ENCODE measurements at regions not wholly inside any gene's neighbourhood (a gene's known extent, or its start where the extent isn't known, plus 50 kb on each side); places are given as distances from the start of the nearest gene placed in this dataset.

DNA sequence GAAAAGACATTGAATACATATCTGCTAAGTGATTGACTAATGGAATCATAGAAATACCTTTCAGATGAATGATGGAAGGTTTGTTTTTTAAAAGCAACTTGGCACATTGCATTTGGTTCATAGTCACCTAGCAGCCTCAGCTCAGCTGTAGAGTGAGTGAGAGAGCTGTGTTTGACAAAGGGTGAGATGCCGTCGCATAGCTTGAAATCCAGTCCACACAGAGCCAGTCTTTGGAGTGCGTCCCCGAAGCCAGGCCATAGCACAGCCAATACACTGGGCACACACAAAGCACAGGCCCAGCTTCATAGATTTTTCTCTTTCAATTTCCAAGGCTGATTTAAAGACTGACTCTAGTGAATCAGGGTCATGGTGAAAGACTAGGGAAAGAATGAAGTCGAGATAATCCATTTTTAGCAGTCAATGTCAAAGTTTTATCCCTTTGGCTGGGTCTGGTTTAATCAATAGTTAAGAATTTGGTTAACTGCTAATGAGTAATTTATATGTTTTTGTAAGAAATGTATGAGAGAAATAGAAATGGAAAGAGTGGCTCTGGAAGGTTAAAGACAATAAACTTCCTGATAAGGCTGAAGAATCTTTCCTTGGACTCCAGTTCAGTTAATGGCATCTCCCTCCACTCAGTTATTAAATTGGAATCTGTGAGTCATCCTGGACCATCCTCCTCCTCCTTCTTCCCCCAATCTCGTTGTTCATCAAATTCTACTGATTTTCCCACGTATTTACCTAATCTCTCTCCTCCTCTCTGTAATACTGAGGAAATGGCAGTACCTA lies 101.2 kb upstream of the IRF2BP2 start:
- DNase-seq (ENCODE audit: low read depth, low spot score) (no peak), ATAC-seq (no peak)
- peaks cover 6% of the 10 kb centered on the region; the same call in 1 of the 2 replicates for H3K4me1 ChIP-seq (ENCODE audit: control insufficient read depth, insufficient read depth, low read length)
- intact Hi-C loops (cut with micrococcal nuclease; ENCODE audit: unreplicated experiment) = no loop called here
- BruUV-seq (replicated peaks) = no TSS peak
- no peak overlapping the region for H3K4me3 ChIP-seq (ENCODE audit: low read depth in 2 of 2, low read length in 2 of 2)
- H3K27ac ChIP-seq (ENCODE audit: low read length) = peak overlapping the region; percentile 75
- in situ Hi-C loops (cut with HindIII; ENCODE audit: low pct_unique_long_range_greater_than_20kb, low sequenced_read_pairs) = no loop called here
- H3K36me3 ChIP-seq (ENCODE audit: control insufficient read depth, insufficient read depth, low read length) = no peaks in the 10 kb centered on the region
- no peaks in the 10 kb centered on the region for H3K27me3 ChIP-seq (ENCODE audit: control insufficient read depth, insufficient read depth, low read length)
- peaks cover 3% of the 10 kb centered on the region; the same call in 1 of the 2 replicates for H3K9me3 ChIP-seq (ENCODE audit: control insufficient read depth, insufficient read depth, low read depth, low read length)
- CTCF ChIA-PET = no interaction called here
- POLR2A ChIA-PET = interaction anchor here (0.5 kb wide), 1 partner anchor 227 kb away, joined by 4 read pairs; no protein-coding TSS in a partner anchor
- TF ChIP-seq POLR2AphosphoS5 (IDR thresholded peaks at IDR 0.05; ENCODE audit: low read depth, low read length) (no peak), SIN3A (IDR thresholded peaks at IDR 0.05; ENCODE audit: borderline replicate concordance, insufficient read depth, low read depth, low read length) (no peak), TCF7L2 (IDR thresholded peaks at IDR 0.05; ENCODE audit: low read depth, low read length) (no peak)
- TF ChIP-seq, protein P1, sequence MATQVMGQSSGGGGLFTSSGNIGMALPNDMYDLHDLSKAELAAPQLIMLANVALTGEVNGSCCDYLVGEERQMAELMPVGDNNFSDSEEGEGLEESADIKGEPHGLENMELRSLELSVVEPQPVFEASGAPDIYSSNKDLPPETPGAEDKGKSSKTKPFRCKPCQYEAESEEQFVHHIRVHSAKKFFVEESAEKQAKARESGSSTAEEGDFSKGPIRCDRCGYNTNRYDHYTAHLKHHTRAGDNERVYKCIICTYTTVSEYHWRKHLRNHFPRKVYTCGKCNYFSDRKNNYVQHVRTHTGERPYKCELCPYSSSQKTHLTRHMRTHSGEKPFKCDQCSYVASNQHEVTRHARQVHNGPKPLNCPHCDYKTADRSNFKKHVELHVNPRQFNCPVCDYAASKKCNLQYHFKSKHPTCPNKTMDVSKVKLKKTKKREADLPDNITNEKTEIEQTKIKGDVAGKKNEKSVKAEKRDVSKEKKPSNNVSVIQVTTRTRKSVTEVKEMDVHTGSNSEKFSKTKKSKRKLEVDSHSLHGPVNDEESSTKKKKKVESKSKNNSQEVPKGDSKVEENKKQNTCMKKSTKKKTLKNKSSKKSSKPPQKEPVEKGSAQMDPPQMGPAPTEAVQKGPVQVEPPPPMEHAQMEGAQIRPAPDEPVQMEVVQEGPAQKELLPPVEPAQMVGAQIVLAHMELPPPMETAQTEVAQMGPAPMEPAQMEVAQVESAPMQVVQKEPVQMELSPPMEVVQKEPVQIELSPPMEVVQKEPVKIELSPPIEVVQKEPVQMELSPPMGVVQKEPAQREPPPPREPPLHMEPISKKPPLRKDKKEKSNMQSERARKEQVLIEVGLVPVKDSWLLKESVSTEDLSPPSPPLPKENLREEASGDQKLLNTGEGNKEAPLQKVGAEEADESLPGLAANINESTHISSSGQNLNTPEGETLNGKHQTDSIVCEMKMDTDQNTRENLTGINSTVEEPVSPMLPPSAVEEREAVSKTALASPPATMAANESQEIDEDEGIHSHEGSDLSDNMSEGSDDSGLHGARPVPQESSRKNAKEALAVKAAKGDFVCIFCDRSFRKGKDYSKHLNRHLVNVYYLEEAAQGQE (IDR thresholded peaks at IDR 0.05; ENCODE audit: insufficient read depth in 1 of 2, low read depth in 2 of 2, low read length in 1 of 2) = no peak
- TF ChIP-seq, protein P2, sequence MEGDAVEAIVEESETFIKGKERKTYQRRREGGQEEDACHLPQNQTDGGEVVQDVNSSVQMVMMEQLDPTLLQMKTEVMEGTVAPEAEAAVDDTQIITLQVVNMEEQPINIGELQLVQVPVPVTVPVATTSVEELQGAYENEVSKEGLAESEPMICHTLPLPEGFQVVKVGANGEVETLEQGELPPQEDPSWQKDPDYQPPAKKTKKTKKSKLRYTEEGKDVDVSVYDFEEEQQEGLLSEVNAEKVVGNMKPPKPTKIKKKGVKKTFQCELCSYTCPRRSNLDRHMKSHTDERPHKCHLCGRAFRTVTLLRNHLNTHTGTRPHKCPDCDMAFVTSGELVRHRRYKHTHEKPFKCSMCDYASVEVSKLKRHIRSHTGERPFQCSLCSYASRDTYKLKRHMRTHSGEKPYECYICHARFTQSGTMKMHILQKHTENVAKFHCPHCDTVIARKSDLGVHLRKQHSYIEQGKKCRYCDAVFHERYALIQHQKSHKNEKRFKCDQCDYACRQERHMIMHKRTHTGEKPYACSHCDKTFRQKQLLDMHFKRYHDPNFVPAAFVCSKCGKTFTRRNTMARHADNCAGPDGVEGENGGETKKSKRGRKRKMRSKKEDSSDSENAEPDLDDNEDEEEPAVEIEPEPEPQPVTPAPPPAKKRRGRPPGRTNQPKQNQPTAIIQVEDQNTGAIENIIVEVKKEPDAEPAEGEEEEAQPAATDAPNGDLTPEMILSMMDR (IDR thresholded peaks at IDR 0.05) = no peak

DNA sequence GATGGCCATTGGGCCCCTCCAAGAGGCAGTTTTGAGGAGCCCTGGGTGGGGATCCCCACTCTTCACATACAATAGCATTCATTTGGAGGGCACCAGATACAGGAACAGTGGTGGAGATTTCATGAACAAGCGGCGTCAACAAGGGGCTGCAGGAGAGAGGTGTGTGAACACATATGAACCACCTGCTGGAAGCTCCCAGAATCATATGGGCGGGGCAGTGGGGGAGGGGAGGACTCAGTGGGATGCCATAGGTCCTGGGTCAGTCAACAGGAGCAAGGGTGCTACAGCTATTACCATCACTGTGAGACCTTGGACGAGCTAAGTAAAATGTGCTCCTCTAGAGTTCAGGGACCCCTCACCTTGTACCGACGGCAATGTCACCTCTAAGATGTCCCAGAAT lies 100.4 kb upstream of the IRF2BP2 start:
- H3K36me3 ChIP-seq (ENCODE audit: control insufficient read depth, insufficient read depth, low read length) = no peaks in the 10 kb centered on the region
- peaks cover 6% of the 10 kb centered on the region; the same call in 1 of the 2 replicates for H3K4me1 ChIP-seq (ENCODE audit: control insufficient read depth, insufficient read depth, low read length)
- no peak for ATAC-seq
- peak overlapping the region; percentile 75 for H3K27ac ChIP-seq (ENCODE audit: low read length)
- ChIA-PET CTCF (no interaction called here), POLR2A (no interaction called here)
- TF ChIP-seq POLR2AphosphoS5 (IDR thresholded peaks at IDR 0.05; ENCODE audit: low read depth, low read length) (no peak), TCF7L2 (IDR thresholded peaks at IDR 0.05; ENCODE audit: low read depth, low read length) (no peak), SIN3A (IDR thresholded peaks at IDR 0.05; ENCODE audit: borderline replicate concordance, insufficient read depth, low read depth, low read length) (no peak)
- TF ChIP-seq, protein P2 (IDR thresholded peaks at IDR 0.05) = no peak
- TF ChIP-seq, protein P1 (IDR thresholded peaks at IDR 0.05; ENCODE audit: insufficient read depth in 1 of 2, low read depth in 2 of 2, low read length in 1 of 2) = no peak
- no TSS peak for BruUV-seq (replicated peaks)
- no peaks in the 10 kb centered on the region for H3K27me3 ChIP-seq (ENCODE audit: control insufficient read depth, insufficient read depth, low read length)
- no peak for DNase-seq (ENCODE audit: low read depth, low spot score)
- in situ Hi-C loops (cut with HindIII; ENCODE audit: low pct_unique_long_range_greater_than_20kb, low sequenced_read_pairs) (no loop called here), intact Hi-C loops (cut with micrococcal nuclease; ENCODE audit: unreplicated experiment) (no loop called here)
- peaks cover 3% of the 10 kb centered on the region; the same call in 1 of the 2 replicates for H3K9me3 ChIP-seq (ENCODE audit: control insufficient read depth, insufficient read depth, low read depth, low read length)
- no peak overlapping the region for H3K4me3 ChIP-seq (ENCODE audit: low read depth in 2 of 2, low read length in 2 of 2)

All from Panc1 (cell line).